GM21825 (cell line): ENCODE measurements at regions not wholly inside any gene's neighbourhood (a gene's known extent, or its start where the extent isn't known, plus 50 kb on each side); places are given as distances from the start of the nearest gene placed in this dataset.

ENCODE experiments used
- ATAC-seq: cut with Tn5 transposase; IDR thresholded peaks from one replicate; pipeline ENCODE4 v1.9.1; 2021; ENCODE audit warnings: mild to moderate bottlenecking, moderate library complexity; ENCODE audit not compliant: unreplicated experiment

DNA sequence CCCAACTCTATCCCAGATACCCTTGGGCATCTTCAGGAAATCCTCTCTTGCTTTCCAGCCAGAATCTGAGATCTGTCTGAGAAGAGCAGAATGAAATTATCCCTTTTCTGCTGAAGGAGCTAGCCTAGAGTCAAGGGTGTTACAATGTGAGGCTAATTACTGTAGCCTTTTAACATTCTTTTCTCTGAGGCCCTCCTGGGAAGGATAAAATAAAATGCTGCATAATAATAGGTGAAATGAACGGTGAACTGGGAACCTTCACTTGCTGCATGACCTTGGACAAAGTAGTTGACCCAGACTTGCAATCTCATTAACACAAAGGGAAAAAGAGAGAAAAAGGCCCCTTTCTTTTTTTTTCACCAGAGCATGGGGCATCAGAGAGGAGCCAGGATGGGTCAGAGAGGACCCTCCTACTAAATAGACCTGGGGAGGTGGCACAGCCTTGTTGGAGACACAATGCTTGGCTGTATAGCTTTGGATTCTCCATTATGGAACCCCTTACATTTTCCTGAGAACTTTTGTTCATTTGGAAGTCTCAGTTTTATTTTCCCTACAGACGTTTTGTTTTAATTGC lies 137.0 kb upstream of the LIPC start:
- no peak for ATAC-seq

DNA sequence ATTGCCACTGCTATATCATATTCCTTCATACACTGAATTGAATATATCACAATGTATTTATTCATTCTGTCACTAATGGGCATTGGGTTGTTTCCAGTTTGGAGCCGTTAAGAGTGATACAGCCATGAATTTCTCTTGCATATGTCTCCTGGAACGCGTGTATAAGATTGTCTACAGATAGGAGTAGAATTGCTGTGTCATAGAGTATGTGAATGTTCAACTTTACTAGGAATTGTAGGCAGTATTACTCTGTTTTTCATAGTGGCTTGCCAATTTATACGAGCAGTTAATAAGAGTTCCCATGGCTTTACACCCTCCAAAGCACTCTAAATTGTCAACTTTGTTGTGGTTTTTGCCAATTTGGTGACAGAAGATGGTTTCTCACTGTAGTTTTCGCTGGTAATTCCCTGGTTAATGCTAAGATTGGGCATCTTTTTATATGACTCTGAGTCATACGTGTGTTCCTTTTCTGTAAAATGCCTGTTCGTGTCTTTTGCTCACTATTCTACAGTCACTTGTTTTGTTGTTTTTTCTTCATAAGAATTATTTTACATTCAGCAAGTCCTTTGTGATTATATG lies 136.1 kb upstream of the LIPC start:
- no peak for ATAC-seq

DNA sequence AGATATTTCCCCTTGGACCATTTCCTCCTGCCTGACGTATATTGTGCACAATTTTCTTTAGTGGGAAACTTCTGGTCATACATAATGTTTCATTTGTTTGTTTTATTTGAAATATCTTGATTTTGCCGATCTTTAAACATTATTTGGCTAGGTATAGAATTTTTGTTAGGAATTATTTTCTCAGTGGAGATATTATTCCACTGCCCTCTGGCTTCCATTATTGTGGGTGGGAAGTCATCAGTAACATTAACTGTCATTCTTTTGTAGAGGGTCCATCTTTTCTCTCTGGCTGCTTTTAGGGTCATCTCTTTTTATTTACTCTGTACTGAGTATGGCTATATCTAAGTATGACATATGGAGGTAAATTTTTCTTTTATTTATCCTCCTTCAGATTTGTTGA lies 135.5 kb upstream of the LIPC start:
- no peak for ATAC-seq

DNA sequence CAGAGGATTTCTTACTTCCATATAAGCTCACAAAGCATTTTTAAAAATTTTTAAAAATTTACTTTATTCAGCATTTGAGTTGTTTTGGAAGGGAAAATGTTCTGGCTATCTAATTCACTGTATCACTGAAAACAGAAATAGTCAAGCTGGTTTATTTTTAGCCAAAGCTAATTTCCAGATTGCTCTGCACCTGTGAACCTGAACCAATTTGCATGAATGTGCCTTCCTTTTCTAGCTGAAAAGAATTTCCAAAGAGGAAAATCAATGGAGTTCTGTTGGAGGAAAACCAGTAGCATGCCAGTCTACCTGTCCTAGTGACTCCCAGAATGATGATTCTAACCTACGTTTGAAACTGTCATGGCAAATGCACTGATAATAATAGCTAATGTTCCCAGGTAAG lies 134.2 kb upstream of the LIPC start:
- ATAC-seq, result no peak

DNA sequence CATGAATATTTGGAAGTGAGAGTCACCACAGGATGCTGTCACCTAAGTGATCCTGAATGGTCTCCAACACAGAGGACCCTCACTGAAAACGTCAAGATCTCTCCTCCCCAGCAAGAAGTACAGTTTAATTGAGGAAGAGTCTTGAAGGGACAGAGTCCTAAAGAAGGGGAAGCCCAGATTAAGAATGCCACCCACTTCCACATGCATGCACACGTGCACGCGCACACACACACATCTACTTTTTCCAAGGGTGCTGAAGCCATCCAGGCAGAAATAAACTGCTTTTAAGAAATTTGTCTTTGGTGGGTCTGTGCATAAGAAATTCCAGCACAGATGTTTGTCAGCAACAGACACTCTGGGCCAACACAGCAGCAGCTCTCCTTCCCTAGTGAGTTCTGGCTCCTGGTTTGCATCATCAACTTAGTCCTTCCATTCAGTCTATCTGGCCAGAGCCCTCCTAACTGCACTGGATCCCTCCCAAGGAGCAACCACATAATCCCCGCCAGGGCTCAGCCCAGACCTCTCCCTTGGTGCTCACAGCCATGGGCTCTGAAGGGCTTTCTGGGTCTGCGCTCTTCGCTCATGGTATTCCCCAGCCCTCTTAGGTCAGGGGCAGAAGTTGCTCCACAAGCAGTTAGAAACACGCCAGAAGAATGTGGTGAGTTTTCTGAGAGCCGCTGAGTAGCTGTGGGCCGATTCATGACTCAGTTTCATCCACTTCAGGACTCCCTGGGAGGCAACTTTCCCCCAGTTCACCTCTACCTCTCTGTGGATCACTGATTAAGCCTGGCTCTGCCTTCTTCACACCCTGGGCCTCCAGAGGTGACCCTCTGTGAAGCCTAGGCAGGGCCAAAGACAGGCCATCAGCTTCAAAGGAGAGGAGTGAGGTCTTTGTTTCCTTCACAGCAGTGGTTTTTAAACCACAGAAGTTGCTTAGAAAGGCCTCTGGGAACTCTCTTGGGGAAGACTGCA lies 132.6 kb upstream of the LIPC start:
- no peak for ATAC-seq

DNA sequence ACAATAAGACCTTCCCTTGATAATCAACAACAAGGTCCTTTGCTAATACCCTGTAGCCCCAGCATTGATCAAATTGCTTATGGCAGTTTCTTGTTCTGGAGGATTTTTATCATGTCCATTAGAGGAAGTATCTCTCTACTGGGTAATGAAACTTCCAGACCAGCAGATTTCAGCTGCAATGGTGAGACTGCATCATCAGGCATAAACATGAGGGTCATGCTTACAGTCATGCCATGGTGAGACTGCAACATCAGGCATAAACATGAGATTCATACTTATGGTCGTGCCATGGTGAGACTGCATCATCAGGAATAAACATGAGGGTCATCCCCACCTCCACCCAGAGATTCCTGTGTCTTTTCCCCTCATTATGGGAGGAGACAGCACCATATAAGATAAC lies 129.0 kb upstream of the LIPC start:
- no peak for ATAC-seq

DNA sequence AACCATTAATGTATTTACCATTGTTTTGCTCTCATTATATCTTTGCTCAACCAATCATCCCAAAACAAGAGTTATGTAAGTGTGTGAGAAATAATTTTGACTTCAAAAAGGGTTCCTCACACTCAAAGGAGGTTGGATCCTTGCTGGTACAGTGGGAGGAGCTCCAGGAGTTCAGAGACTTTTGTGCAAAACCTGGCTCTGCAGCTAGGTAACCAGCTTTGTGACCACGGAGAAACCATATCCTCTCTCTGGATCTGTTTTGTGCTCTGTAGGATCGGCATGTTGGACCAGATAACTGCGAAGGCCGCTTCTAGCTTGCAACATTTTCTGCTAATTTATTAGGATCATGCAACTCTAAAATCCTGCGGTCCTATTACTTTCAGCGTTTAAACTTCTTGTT lies 128.6 kb upstream of the LIPC start:
- ATAC-seq, result no peak

DNA sequence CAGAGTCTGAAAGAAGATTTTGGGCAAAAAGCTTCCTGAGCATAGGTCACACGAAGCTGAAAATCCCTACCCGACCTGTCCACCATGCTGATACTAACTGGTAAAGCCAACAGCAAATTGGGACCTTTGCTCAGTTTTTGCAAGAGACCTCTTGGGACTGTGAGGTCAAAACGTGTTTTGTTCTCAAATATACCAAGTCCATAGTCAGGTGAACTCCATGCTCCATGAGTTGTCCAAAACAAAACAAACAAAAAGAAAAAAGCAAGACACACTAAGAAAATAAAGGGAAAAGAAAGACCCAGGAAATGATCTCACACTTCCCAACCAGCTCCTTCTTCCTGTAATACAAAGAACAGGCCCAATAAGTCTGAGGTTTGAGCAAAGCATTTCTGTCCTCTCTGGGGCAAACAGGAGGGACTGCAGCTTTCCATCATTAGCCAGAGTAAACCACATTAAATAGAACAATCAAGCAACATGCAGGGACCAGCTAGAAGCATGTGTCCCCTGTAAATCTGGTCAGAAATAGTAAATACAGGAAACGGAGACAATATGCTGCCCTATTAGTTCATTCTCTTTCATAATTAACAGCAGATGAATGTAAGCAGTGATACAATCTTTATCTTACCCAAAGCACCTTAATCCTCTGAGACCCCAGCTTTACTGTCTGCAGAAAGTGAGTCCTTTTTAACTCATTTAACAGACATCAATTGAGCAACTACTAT lies 125.0 kb upstream of the LIPC start:
- ATAC-seq, result no peak

DNA sequence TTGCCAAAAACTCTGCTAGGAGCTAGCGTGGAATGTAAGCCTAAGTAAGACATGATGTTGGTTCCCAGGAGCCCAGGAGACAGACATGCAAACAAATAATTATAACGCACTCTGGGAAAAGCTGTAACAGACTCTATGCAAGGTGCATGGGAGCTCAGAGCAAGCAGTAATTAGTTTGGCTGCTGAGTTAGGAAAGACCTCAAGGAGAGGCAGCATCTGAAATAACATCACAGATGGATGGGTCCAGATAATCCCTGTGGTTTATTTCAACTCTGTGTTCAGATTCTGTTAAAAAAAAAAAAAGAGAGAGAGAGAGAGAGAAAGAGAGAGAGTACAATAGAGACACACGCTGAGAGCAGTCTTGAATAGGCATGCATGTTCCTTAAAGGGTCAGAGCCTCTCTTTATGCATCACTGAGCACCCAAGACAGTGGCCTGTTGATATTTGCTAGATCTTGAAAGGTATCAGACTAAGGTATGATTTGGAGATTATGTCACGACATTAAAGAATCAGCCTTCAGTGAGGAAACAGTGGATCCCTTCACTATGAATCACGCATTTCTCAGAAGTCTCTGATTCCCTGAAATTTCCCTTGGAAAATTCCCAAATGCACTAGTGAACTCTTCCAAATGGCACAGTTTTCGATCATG lies 124.4 kb upstream of the LIPC start:
- ATAC-seq, result no peak

DNA sequence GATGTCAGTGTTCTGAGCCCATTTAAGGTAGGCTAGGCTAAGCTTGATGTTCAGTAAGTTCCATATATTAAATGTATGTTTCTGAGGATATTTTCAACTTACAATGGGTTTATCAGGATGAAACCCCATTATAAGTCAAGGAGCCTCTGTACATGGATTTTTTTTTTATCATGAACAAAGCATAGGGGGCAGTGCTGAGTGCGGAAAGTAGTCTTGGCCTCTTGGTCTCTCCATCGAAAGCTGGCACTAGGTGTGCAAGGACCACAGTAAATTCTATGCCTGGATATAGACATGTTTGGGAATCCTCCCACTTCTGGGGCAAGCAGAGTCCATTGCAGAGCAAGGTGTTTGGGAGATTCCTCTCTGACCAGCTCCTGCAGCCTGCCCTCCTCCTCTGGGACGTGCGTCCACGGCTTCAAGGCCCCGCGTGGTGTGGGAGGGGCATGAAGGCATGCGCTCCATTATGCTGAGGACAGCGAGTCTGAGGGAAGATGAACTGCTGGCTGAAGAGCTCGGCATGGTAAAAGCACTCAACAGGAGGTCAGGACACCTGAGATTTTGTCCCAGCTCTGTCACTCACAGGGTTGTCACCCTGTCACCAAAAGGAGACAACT lies 122.9 kb upstream of the LIPC start:
- no peak for ATAC-seq

DNA sequence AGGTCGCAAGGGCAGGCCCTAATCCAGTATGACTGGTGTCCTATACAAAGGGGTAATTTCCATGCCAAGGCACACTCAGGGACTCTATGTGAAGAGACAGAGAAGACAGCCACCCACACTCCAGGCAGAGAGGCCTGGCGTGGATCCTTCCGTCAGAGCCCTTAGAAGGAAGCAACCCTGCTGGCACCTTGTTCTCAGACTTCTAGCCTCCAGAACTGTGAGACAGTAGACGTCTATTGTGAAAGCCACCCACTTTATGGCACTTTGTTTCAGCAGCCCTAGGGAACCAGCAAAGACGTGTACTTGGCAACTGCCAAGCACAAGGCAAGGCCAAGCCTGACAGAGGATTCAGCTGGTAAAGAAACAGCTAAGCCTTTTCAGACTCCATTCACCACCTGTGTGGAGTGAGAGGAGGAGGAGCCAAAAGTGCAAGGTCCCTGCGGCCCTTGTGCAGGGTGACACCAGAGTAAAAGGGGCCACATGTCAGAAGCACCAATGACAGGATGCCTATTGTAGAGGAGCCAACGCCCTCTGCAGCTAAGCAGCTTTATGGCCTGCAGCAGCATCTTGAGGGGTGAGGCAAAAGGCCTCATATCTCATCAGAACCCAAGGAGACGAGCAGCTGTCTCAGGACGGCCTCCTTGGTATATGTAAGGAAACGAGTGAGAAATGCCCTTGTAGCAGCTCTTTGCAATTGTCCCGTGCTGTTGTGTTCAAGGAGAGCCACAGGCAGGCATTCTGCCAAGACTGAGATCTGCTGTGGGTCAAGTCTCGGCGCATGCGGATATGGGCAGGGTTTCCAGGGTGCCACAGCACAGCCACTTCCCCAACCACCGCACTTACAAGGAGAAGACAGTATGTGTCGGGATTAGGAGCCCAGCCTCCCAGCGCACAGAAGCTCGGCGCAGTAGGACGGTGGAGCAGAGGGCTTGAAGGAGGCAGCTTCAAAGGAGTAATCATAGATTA lies 121.5 kb upstream of the LIPC start:
- no peak for ATAC-seq

DNA sequence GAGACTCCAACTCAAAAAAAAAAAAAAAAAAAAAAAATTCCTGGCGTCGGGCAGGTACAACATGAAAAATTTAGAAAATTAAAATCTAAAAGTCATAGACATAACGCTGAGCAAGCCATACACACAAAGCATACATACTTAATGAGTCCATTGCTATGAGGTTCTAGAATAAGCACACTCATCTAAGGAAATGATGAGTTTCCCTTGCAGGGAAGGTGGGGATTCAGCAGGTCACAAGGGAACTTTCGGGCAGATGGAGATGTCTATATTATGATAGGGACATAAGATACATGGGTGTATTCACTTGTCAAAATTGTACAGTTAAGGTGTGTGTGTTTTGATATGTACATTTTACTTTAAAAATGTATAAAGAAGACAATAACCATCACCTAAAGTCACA lies 120.2 kb upstream of the LIPC start:
- ATAC-seq, result no peak

DNA sequence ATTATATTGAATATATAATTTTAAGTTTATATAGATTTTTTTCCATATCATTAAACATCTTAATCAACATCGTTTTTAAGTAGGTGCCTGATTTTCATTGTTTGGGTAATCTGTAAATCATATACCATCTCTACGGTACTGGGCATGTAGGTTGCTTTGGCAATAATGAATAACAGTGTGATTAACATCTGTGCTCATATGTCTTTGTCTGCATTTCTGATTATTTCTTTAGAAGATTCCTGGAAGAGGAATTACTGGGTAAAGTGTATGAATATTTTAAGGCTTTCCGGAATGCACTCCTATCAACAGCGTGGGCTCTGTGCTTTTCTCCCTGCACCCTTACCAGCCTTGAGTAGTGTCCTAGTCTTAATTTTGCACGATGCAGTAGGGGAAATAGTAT lies 119.8 kb upstream of the LIPC start:
- ATAC-seq, result no peak

DNA sequence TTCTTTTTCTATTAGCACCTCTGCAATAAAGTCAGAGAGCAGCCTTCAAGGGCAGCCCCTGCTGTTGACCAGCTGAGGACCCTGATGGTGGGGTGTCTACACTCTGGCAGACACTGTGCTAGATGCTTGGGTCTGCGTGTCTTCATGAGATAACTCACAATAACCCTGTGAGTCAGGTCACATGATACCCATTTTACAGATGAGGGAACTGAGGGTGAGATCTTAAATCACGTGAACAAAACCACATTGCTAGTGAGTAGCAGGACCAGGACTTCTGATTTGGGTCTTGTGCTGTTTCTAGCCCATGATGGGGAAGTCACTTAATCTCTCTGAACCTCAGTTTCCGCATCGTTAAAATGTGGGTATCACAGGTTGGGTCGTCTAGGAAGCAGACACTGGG lies 118.5 kb upstream of the LIPC start:
- no peak for ATAC-seq

DNA sequence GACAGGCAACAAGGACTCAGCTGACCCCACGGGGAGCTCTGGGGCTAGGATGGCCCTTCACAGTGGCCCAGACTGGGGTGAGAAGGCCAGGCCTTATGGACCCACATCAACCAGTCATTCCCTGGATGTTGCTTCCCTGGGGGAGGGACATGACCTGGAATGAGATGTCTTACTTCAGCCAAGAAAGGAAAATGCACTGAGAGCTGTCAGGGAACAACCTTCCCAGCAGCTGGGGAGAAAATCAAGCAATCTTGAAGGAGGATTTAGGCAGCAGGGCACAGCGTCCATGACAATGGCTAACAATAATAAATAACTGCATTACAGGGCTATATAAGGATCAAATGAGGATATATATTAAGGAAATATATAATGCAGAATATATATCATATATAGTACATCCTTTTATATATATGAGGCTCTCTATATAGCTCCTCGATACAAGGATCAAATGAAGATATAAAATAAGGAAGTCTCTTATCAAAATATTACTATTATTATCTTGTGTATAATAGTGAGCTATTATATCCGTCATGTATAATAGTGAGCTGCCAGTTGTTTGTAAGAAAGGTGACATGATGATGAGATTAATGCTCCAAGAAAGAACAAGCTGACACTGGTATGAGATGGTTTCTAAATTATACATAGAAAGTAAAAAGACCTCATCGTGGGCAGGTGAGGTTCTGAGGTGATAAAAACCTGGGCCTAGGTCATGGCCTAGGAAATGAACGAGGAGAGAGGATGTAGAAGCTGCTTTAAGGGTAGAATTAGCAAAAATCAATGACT lies 117.8 kb upstream of the LIPC start:
- no peak for ATAC-seq

DNA sequence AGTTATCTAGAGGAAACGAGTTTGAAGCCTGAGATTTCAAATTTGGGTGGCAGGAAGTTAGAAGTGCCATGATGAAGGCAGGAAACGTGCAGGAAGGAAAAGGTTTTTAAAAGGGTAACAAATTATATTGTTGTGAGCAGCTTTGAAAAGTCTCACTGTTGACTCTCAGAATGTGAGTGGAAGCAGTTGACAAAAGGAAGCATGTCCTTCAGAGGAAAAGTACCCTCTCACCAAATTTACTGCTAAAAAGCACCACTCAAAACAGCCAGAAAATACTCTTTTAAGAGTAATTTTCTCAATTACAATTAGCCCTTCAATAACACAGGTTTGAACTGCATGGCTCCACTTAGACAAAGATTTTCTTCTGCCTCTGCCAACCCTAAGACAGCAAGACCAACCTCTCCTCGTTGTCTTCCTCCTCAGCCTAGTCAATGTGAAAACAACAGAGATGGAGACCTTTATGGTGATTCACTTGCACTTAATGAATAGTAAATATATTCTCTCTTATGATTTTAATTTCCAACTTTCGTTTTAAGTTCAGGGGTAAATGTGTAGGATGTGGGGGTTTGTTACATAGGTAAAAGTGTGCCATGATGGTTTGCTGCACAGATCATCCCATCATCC lies 117.1 kb upstream of the LIPC start:
- ATAC-seq, result no peak

DNA sequence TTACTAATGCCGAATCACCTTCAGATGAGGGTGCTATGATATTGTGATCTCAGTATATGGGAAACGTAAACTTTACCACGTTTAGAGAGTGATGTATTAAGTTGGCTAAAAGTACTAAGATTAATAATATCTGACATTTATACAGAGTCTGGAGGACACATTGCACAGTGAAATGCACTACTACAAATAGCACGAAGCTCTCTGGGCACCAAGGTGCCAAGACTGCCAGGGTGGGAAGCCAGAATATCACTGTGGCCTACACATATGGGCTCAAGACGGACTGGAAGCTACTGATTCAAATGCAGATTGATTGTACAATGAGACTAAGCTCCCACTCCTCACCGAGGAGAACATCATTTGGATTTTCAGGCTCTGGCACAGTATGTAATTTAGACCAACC lies 113.3 kb upstream of the LIPC start:
- no peak for ATAC-seq

DNA sequence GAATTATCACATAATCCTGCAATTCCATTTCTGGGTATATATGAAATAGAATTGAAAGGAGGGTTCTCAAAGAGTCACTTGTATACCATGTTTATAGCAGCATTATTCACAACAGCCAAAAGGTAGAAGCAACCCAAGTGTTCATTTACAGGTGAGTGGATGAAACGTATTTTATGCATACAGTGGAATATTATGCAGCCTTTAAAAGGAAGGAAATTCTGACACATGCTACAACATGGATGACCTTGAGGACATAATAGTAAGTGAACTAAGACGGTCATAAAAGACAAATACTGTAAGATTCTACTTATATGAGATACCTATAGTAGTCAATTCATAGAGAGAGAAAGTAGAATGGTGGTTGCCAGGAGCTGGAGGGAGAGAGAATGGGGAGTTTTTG lies 110.8 kb upstream of the LIPC start:
- no peak for ATAC-seq
